Stimulated activated naive CD8-positive, alpha-beta T cell treated with anti-CD3 and anti-CD28 coated beads, Interleukin-15, Interleukin-2, amounts not matched to agents 100 ng/mL and 50 ng/mL, for 24 hours (primary cell): ENCODE measurements at regions not wholly inside any gene's neighbourhood (a gene's known extent, or its start where the extent isn't known, plus 50 kb on each side); places are given as distances from the start of the nearest gene placed in this dataset.
"Not testable (repeated sequence)": the region's sequence is repeated elsewhere in the genome, so short reads cannot be mapped to it uniquely, and the experiment has no call there.

Source experiments
- H3K27ac Mint-ChIP-seq: one replicate; pipeline ENCODE4 v1.8.0; 2021; ENCODE audit warnings: mild to moderate bottlenecking, mixed read lengths
- H3K27me3 Mint-ChIP-seq: one replicate; pipeline ENCODE4 v1.8.0; 2021; ENCODE audit warnings: mixed read lengths
- H3K36me3 Mint-ChIP-seq: one replicate; pipeline ENCODE4 v1.8.0; 2021; ENCODE audit warnings: low read depth, mixed read lengths
- H3K4me1 Mint-ChIP-seq: one replicate; pipeline ENCODE4 v1.8.0; 2021; ENCODE audit warnings: low read depth, mixed read lengths
- H3K4me3 Mint-ChIP-seq: one replicate; pipeline ENCODE4 v1.8.0; 2021; ENCODE audit warnings: mild to moderate bottlenecking, mixed read lengths
- H3K9me3 Mint-ChIP-seq: one replicate; pipeline ENCODE4 v1.8.0; 2021; ENCODE audit warnings: mixed read lengths

DNA sequence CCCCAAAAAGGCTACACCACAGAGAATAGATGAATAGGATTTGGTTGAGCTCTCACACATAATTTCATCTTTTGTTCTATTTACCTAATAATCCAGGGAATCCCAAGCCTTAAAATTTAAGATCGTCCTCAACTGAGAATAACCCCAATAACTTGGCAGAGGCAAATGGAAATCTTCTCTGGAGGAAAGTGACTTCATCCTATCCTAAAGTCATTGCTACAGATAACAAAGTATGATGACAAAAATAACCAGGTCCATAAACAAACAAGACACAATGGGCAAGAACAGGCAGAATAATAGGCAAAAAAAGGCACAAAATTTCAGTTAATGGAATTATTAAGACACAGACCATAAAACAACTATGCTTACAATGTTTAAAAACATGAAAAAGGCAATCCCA, 177.3 kb upstream of the STK26 start:
- H3K27ac Mint-ChIP-seq = no peak overlapping the region
- no peaks in the 10 kb centered on the region for H3K27me3 Mint-ChIP-seq
- H3K4me3 Mint-ChIP-seq = no peak overlapping the region
- H3K36me3 Mint-ChIP-seq = no peaks in the 10 kb centered on the region
- no peaks in the 10 kb centered on the region for H3K9me3 Mint-ChIP-seq
- no peaks in the 10 kb centered on the region for H3K4me1 Mint-ChIP-seq

DNA sequence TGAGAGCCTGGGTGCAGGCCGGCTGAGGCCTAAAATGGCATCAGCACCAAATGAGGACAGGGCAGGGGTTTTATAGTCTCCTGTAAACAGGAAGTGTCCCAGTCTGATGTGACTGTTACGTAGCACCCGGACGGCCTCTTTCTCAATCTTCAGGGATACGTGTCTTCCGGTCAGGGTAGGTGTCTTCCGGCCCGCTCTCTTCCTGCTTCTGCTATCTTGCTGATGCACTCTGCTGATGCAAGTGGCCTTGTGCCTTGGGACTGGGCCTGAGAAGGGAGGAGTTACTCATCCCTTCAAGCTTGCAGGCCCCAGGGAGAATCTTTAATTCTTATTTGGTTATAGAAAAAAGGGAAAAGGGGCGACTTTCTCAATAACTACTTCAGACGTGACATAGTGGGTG, 172.1 kb upstream of the STK26 start:
- not testable (repeated sequence) for H3K9me3 Mint-ChIP-seq, H3K27ac Mint-ChIP-seq, H3K36me3 Mint-ChIP-seq

DNA sequence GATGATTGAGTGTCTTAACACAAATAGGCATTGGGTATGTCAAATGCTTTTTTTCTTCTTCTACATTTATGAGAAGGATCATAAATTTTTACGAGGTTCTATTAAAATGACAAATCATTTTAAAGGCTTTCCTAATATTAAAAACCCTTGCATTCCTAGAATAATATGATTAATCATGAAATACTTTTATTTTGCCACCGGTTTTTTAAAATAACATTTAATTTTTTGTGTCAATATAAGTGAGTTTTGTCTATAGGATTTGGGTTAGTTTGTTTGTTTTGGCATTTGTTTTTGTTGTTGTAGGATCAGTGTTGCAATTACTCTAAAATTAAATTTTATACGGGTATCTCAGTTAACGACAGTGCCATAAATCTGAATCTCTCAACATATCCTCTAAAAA, 169.7 kb upstream of the STK26 start:
- Mint-ChIP-seq H3K27me3 (no peaks in the 10 kb centered on the region), H3K27ac (no peak overlapping the region), H3K36me3 (no peaks in the 10 kb centered on the region), H3K9me3 (no peaks in the 10 kb centered on the region), H3K4me3 (no peak overlapping the region), H3K4me1 (no peaks in the 10 kb centered on the region)

More for the DNA sequence above, 172.1 kb upstream of the STK26 start:
- not testable (repeated sequence) for H3K4me3 Mint-ChIP-seq, H3K4me1 Mint-ChIP-seq, H3K27me3 Mint-ChIP-seq

DNA sequence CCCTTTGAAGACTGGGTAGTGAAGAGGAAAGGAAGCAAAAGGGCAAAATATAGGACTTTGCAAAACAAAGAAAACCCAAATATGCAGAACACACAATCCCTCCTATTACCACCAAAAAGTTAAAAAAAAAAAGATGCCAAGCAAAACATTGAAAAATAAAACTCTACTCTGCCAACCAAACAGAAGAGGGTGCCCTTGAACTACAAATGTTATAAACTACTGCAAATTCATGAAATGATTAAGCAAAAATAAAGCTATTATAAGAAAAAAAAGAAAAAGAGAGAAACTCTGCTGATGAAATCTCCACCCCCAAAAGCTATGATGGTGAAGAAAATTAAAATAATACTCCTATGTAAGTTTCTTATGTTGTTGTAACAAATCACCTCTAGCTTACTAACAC, 168.5 kb upstream of the STK26 start:
- Mint-ChIP-seq H3K27ac (no peak overlapping the region), H3K9me3 (no peaks in the 10 kb centered on the region), H3K27me3 (no peaks in the 10 kb centered on the region), H3K4me1 (no peaks in the 10 kb centered on the region), H3K4me3 (no peak overlapping the region), H3K36me3 (no peaks in the 10 kb centered on the region)

DNA sequence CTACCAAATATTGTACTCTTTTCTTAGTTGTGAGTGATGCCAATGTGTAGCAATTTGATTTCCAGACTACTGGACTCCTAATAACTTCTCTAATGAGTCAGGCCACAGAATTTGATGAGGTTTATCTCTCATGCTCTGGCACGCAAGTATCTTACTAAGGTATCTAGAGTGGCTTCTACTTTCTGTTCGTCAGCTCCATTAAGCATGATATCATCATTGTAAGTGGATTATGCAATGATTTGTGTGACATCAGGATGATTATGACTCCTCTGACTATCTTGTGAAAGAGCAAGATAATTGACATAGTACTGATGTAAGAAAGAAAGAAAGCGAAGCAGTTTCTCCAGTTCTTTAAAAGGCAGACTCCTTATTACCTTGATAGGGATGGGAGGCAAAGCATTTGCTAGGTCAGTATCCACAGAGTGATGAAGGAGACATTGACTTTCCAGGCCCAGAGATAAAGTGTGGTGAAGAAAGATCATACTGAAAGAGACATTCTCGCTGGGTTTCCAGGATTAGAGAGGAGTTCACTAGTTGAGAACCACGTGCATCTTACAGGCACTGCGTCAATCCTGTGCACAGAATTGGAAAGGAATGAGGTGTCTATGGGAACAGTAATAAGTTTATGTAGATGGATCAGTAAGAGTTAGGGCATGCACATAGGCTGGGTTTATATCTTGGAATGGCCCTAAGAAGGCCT, 161.9 kb upstream of the STK26 start:
- Mint-ChIP-seq H3K27ac (no peak overlapping the region), H3K36me3 (no peaks in the 10 kb centered on the region), H3K27me3 (no peaks in the 10 kb centered on the region), H3K4me3 (no peak overlapping the region), H3K4me1 (no peaks in the 10 kb centered on the region), H3K9me3 (no peaks in the 10 kb centered on the region)

DNA sequence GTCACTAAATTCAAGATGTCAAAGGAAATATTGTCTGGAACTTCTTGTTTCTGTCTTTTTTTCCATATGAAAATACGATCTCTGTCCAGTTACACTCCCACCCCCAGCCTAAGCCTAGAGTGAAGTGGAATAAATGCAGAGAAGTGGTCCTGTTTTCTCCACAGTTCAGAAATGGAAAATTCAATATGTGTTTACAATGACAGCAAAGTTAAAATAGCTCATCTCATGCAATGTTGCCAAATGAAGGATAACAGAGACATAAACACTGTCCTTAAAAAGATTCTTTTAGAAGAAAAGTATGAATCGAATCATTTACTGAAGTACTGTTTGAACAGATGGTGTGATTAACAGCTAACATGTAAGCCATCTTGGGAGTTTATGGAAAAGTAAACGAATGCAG, 160.8 kb upstream of the STK26 start:
- no peaks in the 10 kb centered on the region for H3K4me1 Mint-ChIP-seq
- H3K27ac Mint-ChIP-seq = no peak overlapping the region
- no peak overlapping the region for H3K4me3 Mint-ChIP-seq
- no peaks in the 10 kb centered on the region for H3K36me3 Mint-ChIP-seq
- H3K27me3 Mint-ChIP-seq = no peaks in the 10 kb centered on the region
- no peaks in the 10 kb centered on the region for H3K9me3 Mint-ChIP-seq

DNA sequence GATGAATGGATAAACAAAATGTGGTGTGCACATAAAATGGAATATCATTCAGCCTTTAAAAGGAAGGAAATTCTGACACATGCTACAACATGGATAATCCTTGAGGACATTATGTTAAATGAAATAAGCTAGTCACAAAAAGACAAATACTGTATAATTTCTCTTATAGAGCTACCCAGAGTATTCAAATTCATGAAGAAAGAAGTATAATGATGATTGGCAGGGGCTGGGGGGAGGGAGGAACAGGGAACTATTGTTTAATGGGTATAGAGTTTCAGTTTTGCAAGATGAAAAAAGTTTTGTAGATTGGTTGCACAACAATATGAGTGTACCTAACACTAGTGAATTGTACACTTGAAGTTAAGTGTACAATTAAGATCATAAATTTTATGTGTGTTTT, 153.9 kb upstream of the STK26 start:
- Mint-ChIP-seq H3K27ac (no peak overlapping the region), H3K27me3 (no peaks in the 10 kb centered on the region), H3K36me3 (no peaks in the 10 kb centered on the region), H3K4me1 (no peaks in the 10 kb centered on the region), H3K4me3 (no peak overlapping the region), H3K9me3 (no peaks in the 10 kb centered on the region)

DNA sequence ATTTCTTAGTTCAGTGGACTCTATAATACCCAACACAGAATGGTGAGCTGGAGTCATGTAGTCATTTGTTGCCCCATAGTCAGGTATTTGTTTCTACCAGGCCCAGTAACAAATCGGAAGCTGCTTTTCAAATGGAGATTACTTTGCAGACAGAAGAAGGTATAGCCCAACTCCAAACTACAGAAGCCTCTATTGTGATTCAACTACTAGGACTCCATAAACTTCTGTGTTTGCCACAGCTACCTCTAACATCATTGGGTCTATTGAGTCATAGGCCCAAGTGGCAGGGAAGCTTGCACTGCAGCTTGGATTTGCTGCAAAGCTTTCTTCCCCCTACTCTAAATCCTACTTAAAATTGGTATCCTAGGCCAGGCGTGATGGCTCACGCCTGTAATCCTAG, 148.8 kb upstream of the STK26 start:
- Mint-ChIP-seq H3K27ac (no peak overlapping the region), H3K4me3 (no peak overlapping the region), H3K9me3 (no peaks in the 10 kb centered on the region), H3K36me3 (no peaks in the 10 kb centered on the region), H3K27me3 (no peaks in the 10 kb centered on the region), H3K4me1 (no peaks in the 10 kb centered on the region)

DNA sequence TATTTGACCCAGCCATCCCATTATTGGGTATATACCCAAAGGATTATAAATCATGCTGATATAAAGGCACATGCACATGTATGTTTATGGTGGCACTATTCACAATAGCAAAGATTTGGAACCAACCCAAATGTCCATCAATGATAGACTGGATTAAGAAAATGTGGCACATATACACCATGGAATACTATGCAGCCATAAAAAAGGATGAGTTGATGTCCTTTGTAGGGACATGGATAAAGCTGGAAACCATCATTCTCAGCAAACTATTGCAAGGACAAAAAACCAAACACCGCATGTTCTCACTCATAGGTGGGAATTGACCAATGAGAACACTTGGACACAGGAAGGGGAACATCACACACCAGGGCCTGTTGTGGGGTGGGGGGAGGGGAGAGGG, 147.3 kb upstream of the STK26 start:
- H3K27me3 Mint-ChIP-seq, H3K36me3 Mint-ChIP-seq, H3K27ac Mint-ChIP-seq, H3K4me1 Mint-ChIP-seq, H3K9me3 Mint-ChIP-seq, H3K4me3 Mint-ChIP-seq: not testable (repeated sequence)

DNA sequence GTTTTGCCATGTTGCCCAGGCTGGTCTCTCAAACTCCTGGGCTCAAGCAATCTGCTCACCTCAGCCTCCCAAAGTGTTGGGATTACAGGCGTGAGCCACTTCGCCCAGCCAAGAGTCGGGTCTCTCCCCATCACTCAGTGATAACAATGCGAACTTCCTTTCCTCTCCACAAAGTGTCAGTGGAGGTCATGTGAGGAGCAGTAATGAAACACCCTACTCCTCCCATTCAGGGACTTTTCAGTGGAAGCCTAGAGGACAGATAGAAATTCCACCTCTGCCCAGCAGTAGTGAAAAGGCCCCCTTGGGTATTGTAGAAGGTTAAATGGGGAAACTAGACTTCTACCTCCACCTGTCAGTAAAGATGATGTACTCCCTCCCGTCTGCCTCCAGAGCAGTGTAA, 141.9 kb upstream of the STK26 start:
- Mint-ChIP-seq H3K27me3 (no peaks in the 10 kb centered on the region), H3K36me3 (no peaks in the 10 kb centered on the region), H3K4me3 (no peak overlapping the region), H3K9me3 (no peaks in the 10 kb centered on the region), H3K4me1 (no peaks in the 10 kb centered on the region), H3K27ac (no peak overlapping the region)

DNA sequence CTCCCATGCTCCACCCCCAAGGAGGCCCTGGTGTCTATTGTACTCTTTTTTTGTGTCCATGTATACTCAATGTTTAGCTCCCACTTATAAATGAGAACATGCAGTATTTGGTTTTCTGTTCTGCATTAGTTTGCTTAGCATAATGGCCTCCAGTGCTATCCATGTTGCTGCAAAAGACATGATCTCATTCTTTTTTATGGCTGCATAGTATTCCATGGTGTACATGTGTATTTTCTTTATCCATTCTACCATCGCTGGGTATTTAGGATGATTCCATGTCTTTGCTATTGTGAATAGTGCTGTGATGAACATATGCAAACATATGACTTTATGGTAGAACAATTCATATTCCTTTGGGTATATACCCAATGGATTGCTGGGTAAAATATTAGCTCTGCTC, 138.1 kb upstream of the STK26 start:
- H3K27me3 Mint-ChIP-seq, H3K9me3 Mint-ChIP-seq, H3K36me3 Mint-ChIP-seq, H3K27ac Mint-ChIP-seq, H3K4me3 Mint-ChIP-seq, H3K4me1 Mint-ChIP-seq: not testable (repeated sequence)

DNA sequence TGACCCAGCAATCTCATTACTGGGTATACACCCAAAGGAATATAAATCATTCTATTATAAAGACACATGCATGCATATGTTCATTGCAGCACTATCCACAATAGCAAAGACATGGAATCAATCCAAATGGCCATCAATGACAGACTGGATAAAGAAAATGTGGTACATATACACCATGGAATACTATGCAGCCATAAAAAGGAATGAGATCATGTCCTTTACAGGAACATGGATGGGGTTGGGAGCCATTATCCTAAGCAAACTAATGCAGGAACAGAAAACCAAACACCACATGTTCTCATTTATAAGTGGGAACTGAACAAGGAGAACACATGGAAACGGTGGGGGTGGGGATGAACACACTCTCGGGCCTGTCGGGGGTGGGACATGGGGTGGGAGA, 129.2 kb upstream of the STK26 start:
- not testable (repeated sequence) for H3K27me3 Mint-ChIP-seq, H3K9me3 Mint-ChIP-seq, H3K36me3 Mint-ChIP-seq, H3K27ac Mint-ChIP-seq, H3K4me1 Mint-ChIP-seq, H3K4me3 Mint-ChIP-seq

DNA sequence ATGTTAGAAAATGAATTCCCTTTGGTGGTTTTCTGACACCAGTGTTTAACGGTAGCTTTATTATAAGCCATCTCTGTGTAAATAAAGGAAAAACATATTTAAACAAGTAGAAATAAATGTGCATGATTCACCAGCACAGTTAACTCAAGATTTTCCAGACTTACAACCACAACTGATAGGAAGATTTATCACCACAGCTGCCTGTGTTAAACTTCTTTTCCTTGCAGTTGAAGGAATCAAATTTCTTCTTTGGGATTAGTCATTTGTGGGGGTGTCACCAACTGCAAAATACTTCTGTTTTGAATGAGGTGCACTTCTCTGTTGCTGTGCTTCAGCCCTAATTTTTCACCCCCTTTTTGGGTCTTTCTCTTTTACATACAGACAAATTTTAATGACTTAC, 128.1 kb upstream of the STK26 start:
- no peaks in the 10 kb centered on the region for H3K27me3 Mint-ChIP-seq
- peaks cover 4% of the 10 kb centered on the region for H3K4me1 Mint-ChIP-seq
- H3K36me3 Mint-ChIP-seq = no peaks in the 10 kb centered on the region
- H3K4me3 Mint-ChIP-seq = no peak overlapping the region
- no peaks in the 10 kb centered on the region for H3K9me3 Mint-ChIP-seq
- no peak overlapping the region for H3K27ac Mint-ChIP-seq

DNA sequence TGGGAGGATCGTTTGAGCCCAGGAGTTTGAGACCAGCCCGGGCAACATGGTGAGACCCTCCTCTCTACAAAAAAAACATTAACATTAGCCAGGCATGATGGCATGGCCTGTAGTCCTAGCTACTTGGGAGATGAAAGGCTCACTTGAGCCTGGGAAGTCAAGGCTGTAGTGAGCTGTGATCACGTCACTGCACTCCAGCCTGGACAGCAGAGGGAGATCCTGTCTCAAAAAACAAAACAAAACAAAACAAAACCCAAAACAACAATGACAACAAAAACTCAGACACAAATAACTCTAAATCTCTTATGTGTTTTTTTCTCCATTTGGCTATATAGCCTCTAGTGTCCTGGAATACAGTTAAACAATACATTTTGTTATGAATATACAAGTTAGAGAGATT, 127.3 kb upstream of the STK26 start:
- H3K27ac Mint-ChIP-seq = no peak overlapping the region
- no peaks in the 10 kb centered on the region for H3K27me3 Mint-ChIP-seq
- no peaks in the 10 kb centered on the region for H3K9me3 Mint-ChIP-seq
- H3K4me3 Mint-ChIP-seq = no peak overlapping the region
- peaks cover 4% of the 10 kb centered on the region for H3K4me1 Mint-ChIP-seq
- no peaks in the 10 kb centered on the region for H3K36me3 Mint-ChIP-seq

DNA sequence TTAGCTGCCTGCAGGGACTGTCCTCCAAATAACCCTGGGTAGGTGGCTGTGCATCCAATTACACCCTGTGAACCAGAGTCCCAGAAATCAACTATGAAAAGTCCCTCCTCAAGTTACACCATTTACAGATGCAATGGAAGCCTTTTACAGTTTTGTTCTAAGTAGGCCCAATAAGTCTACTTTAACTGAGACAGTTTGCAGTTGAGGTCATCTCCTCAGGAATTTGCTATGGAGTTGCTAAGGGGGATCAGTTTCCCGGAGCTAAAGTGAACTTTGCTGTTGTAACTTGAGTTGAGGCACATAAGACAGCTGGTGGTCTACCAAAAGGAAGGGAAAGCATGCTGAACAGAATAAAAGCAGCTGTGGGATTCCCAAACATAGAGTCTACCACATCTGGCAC, 121.6 kb upstream of the STK26 start:
- Mint-ChIP-seq H3K9me3 (no peaks in the 10 kb centered on the region), H3K27me3 (no peaks in the 10 kb centered on the region), H3K4me1 (no peaks in the 10 kb centered on the region), H3K36me3 (no peaks in the 10 kb centered on the region), H3K27ac (no peak overlapping the region), H3K4me3 (no peak overlapping the region)

DNA sequence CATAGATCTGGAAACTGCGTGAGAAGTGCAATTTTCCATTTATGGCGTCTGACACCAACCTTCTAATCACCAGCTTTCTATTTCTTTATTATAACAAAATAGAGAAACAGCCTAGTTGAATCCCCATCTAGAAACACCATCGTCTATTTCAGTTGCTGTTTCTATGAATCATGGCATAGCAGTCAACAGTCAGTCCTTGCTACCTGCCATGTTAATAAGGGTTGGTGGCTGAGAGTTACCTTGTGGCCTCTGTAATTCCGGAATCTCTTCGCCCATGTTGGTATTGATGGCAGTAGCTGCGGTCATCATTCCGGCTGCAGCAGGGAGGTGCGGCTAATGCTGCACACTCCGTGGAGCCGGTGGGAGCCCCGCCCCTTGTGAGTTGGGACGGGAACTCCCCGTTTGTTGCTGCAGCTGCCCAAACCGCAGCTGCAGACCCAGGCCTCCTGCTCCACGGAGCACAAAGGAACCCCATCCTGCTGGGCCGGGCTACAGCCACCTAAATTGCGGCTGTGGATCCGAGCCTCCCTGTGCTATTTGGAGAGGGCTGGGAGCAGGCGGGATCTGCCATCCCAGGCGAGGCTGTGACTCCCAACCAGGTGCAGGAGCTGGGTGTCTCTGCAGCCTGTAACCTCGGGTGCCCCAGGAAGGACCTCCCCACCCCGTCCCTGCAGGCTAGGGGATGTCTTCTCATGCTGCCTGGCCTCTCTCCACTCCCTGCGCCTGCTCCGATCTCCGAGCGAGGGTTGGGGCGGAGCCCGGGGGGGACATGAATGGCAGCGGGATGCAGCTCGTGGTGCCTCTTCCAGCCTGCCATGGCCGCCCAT, 115.4 kb upstream of the STK26 start:
- no peak overlapping the region for H3K4me3 Mint-ChIP-seq
- no peaks in the 10 kb centered on the region for H3K27me3 Mint-ChIP-seq
- no peaks in the 10 kb centered on the region for H3K36me3 Mint-ChIP-seq
- H3K27ac Mint-ChIP-seq = no peak overlapping the region
- no peaks in the 10 kb centered on the region for H3K9me3 Mint-ChIP-seq
- H3K4me1 Mint-ChIP-seq = no peaks in the 10 kb centered on the region
